ENCODE measurements at regions not wholly inside any gene's neighbourhood (a gene's known extent, or its start where the extent isn't known, plus 50 kb on each side); places are given as distances from the start of the nearest gene placed in this dataset.

DNA sequence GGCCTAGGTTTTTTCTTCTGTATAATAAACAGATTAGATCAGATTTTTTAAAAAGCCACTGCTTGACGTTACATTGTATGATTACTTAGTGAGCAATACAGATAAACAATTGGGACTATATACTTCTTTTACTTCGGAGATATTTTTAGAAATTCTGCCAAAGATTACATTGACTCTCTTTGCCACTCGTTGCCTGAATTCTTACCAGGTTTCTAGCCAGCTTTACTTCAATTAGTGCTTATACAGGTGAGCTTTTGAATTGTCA is 156.6 kb downstream of the HAUS1 start:
- H3K4me3 Mint-ChIP-seq, result no peak overlapping the region
- POLR2A ChIA-PET, result no interaction called here

GRCh38 chr18:46261799-46262198 is 157.6 kb downstream of the HAUS1 start:
- H3K9me3 Mint-ChIP-seq (ENCODE audit: insufficient read depth), result no peaks in the 10 kb centered on the region
- Histone ChIP-seq H3K36me3 (replicated peaks in 1 of 2; ENCODE audit: control extremely low read depth in 1 of 2, control insufficient read depth in 1 of 2, extremely low read depth in 1 of 2, insufficient read depth in 2 of 2, low read length in 1 of 2) (peaks cover 24 to 29% of the 10 kb centered on the region in 2 experiments), H3K79me2 (ENCODE audit: control insufficient read depth, insufficient read depth, low read length) (peaks cover 56% of the 10 kb centered on the region), H3K27ac (ENCODE audit: low read length in 2 of 2) (no peak overlapping the region), H3K4me2 (replicated peaks; ENCODE audit: low read depth, low read length, poor library complexity, severe bottlenecking) (no peak overlapping the region), H3K4me3 (ENCODE audit: control extremely low read depth in 1 of 5, extremely low read depth in 1 of 5, insufficient read depth in 1 of 5, low read depth in 2 of 5, low read length in 4 of 5) (no peak overlapping the region), H4K20me1 (ENCODE audit: control insufficient read depth, insufficient read depth, low read length, poor library complexity, severe bottlenecking) (peaks cover 30% of the 10 kb centered on the region), H3K4me1 (ENCODE audit: control insufficient read depth in 2 of 2, insufficient read depth in 2 of 2, low read length in 2 of 2) (no peaks in the 10 kb centered on the region), H3K9me3 (ENCODE audit: control extremely low read depth in 1 of 3, control insufficient read depth in 2 of 3, insufficient read depth in 1 of 3, low read length in 2 of 3) (no peaks in the 10 kb centered on the region), H3K27me3 (replicated peaks in 1 of 4; ENCODE audit: control extremely low read depth in 1 of 4, control insufficient read depth in 3 of 4, insufficient read depth in 4 of 4, low read length in 3 of 4) (no peaks in the 10 kb centered on the region), H3K9ac (ENCODE audit: low read length) (no peak overlapping the region), H2AFZ (ENCODE audit: insufficient read depth, low read depth, low read length, poor library complexity, severe bottlenecking) (no peak overlapping the region)
- TF ChIP-seq EZH2 (IDR thresholded peaks at IDR 0.05; ENCODE audit: borderline replicate concordance, insufficient read depth, low read depth, low read length, poor library complexity, severe bottlenecking), result no peak
- TF ChIP-seq CTCF (IDR thresholded peaks at IDR 0.05), result no peak
- H3K4me3 Mint-ChIP-seq, result no peak overlapping the region
- ChIA-PET POLR2A (no interaction called here), CTCF (no interaction called here)
- H3K27ac Mint-ChIP-seq, result no peak overlapping the region
- DNase-seq (no peak), ATAC-seq (ENCODE audit: low read depth) (no peak)
- H3K27me3 Mint-ChIP-seq, result no peaks in the 10 kb centered on the region
- WGBS (ENCODE audit: insufficient coverage), result 100% methylated on average over 1 of the region's 1 CpG
- intact Hi-C loops (cut with micrococcal nuclease), result no loop called here
- peaks cover 33% of the 10 kb centered on the region for H3K4me1 Mint-ChIP-seq

More for the DNA sequence above, 156.6 kb downstream of the HAUS1 start:
- H3K9ac ChIP-seq (ENCODE audit: low read length), result no peak overlapping the region
- no peaks in the 10 kb centered on the region for H3K27me3 ChIP-seq (replicated peaks in 1 of 4; ENCODE audit: control extremely low read depth in 1 of 4, control insufficient read depth in 3 of 4, insufficient read depth in 4 of 4, low read length in 3 of 4)
- intact Hi-C loops (cut with micrococcal nuclease), result no loop called here
- Mint-ChIP-seq H3K27ac (no peak overlapping the region), H3K27me3 (no peaks in the 10 kb centered on the region), H3K9me3 (ENCODE audit: insufficient read depth) (no peaks in the 10 kb centered on the region), H3K4me1 (peaks cover 33% of the 10 kb centered on the region)
- no peak overlapping the region for H3K4me3 ChIP-seq (ENCODE audit: control extremely low read depth in 1 of 5, extremely low read depth in 1 of 5, insufficient read depth in 1 of 5, low read depth in 2 of 5, low read length in 4 of 5)
- no peaks in the 10 kb centered on the region for H3K9me3 ChIP-seq (ENCODE audit: control extremely low read depth in 1 of 3, control insufficient read depth in 2 of 3, insufficient read depth in 1 of 3, low read length in 2 of 3)
- TF ChIP-seq EZH2 (IDR thresholded peaks at IDR 0.05; ENCODE audit: borderline replicate concordance, insufficient read depth, low read depth, low read length, poor library complexity, severe bottlenecking) (no peak), CTCF (IDR thresholded peaks at IDR 0.05) (no peak)
- peaks cover 30% of the 10 kb centered on the region for H4K20me1 ChIP-seq (ENCODE audit: control insufficient read depth, insufficient read depth, low read length, poor library complexity, severe bottlenecking)
- peaks cover 63% of the 10 kb centered on the region for H3K79me2 ChIP-seq (ENCODE audit: control insufficient read depth, insufficient read depth, low read length)
- ATAC-seq (ENCODE audit: low read depth) (no peak), DNase-seq (no peak)
- CTCF ChIA-PET, result no interaction called here
- H3K36me3 ChIP-seq (replicated peaks in 1 of 2; ENCODE audit: control extremely low read depth in 1 of 2, control insufficient read depth in 1 of 2, extremely low read depth in 1 of 2, insufficient read depth in 2 of 2, low read length in 1 of 2), result peaks cover 20 to 30% of the 10 kb centered on the region in 2 experiments
- H3K27ac ChIP-seq (ENCODE audit: low read length in 2 of 2), result no peak overlapping the region
- no peak overlapping the region for H3K4me2 ChIP-seq (replicated peaks; ENCODE audit: low read depth, low read length, poor library complexity, severe bottlenecking)
- H2AFZ ChIP-seq (ENCODE audit: insufficient read depth, low read depth, low read length, poor library complexity, severe bottlenecking), result no peak overlapping the region
- no peaks in the 10 kb centered on the region for H3K4me1 ChIP-seq (ENCODE audit: control insufficient read depth in 2 of 2, insufficient read depth in 2 of 2, low read length in 2 of 2)
- WGBS (ENCODE audit: insufficient coverage), result no CpG with 5 or more reads among the region's 3 CpGs

All from B cell (primary cell).